MM.1S (cell line): ENCODE measurements at regions not wholly inside any gene's neighbourhood (a gene's known extent, or its start where the extent isn't known, plus 50 kb on each side); places are given as distances from the start of the nearest gene placed in this dataset.

ENCODE experiments used
- DNase-seq: peaks from one replicate; pipeline ENCODE4 v3.0.0-alpha.2; 2015
- H2AFZ ChIP-seq: fragments of 300-600 bp; sonication (generic); 2 replicates; pipeline ENCODE4 v1.6.0; 2016; ENCODE audit warnings: antibody characterized with exemption, low read length
- H3F3A ChIP-seq: fragments of 300-600 bp; sonication (generic); 2 replicates; pipeline ENCODE4 v1.6.1; 2016; ENCODE audit warnings: mild to moderate bottlenecking, antibody characterized with exemption, low read length, moderate library complexity, mixed read lengths; ENCODE audit not compliant: insufficient read depth
- H3K27ac ChIP-seq: fragments of 300-600 bp; sonication (generic); 2 replicates; pipeline ENCODE4 v1.5.1; 2016; ENCODE audit warnings: mild to moderate bottlenecking, low read length
- H3K27me3 ChIP-seq: fragments of 300-600 bp; sonication (generic); replicated peaks from 2 replicates; pipeline ENCODE4 v1.6.0; 2016; ENCODE audit warnings: low read length; ENCODE audit not compliant: insufficient read depth
- H3K36me3 ChIP-seq: fragments of 300-600 bp; sonication (generic); replicated peaks from 2 replicates; pipeline ENCODE4 v1.6.1; 2016; ENCODE audit warnings: mild to moderate bottlenecking, low read length, mixed read lengths; ENCODE audit not compliant: insufficient read depth
- H3K4me1 ChIP-seq: fragments of 300-600 bp; sonication (generic); 2 replicates; pipeline ENCODE4 v1.6.1; 2016; ENCODE audit warnings: low read length, mixed read lengths
- H3K4me2 ChIP-seq: fragments of 300-600 bp; sonication (generic); 2 replicates; pipeline ENCODE4 v1.6.0; 2016; ENCODE audit warnings: low read depth, low read length
- H3K4me3 ChIP-seq: fragments of 300-600 bp; sonication (generic); 2 replicates; pipeline ENCODE4 v1.5.1; 2016; ENCODE audit warnings: low read length, mixed read lengths
- H3K79me2 ChIP-seq: fragments of 300-600 bp; sonication (generic); 2 replicates; pipeline ENCODE4 v1.6.1; 2016; ENCODE audit warnings: mixed run types, low read length, mixed read lengths
- H3K9ac ChIP-seq: fragments of 300-600 bp; sonication (generic); 2 replicates; pipeline ENCODE4 v1.6.1; 2016; ENCODE audit warnings: low read length, mixed read lengths
- H3K9me2 ChIP-seq: fragments of 300-600 bp; sonication (generic); replicated peaks from 2 replicates; pipeline ENCODE4 v1.6.1; 2016; ENCODE audit warnings: mild to moderate bottlenecking, low read length, mixed read lengths; ENCODE audit not compliant: insufficient read depth
- H3K9me3 ChIP-seq: fragments of 300-600 bp; sonication (generic); replicated peaks from 2 replicates; pipeline ENCODE4 v1.6.1; 2016; ENCODE audit warnings: mild to moderate bottlenecking, low read length, mixed read lengths; ENCODE audit not compliant: insufficient read depth
- H4K20me1 ChIP-seq: fragments of 300-600 bp; sonication (generic); 2 replicates; pipeline ENCODE4 v1.6.1; 2016; ENCODE audit warnings: mild to moderate bottlenecking, low read length, moderate library complexity, mixed read lengths; ENCODE audit not compliant: insufficient read depth
- EZH2 ChIP-seq: fragments of 300-600 bp; sonication (generic); optimal IDR thresholded peaks from 2 replicates; pipeline ENCODE3; 2017; ENCODE audit warnings: low read depth, mild to moderate bottlenecking, antibody characterized with exemption, low read length, mixed read lengths
- EZH2phosphoT487 ChIP-seq: fragments of 300-600 bp; sonication (generic); IDR thresholded peaks from 2 replicates; pipeline ENCODE4 v1.6.1; 2018; ENCODE audit warnings: antibody characterized with exemption, low read length
- TF ChIP-seq, protein P1 (sequence below): fragments of 300-600 bp; sonication (generic); IDR thresholded peaks from 2 replicates; pipeline ENCODE4 v1.5.1; 2016; ENCODE audit warnings: antibody characterized with exemption, low read length, mixed read lengths

DNA sequence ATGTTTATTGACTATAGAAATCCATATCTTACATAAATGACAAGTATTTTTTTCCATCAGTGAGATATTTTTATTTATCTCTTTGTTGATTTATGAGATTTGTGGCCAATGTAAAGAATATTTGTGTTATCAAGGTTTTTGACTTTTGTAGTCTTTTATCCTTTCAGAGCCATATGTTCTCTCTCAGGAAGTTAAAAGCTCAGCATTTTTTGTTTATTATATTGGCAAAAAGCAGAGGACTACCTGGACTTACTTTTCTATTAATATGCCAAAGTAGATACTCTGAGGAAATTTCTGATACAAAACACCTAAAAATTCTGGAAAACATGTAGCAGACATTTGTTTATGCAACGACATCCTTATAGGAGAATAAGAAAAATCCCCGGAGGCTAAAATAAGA, 490.3 kb downstream of the SLC6A15 start:
- no peaks in the 10 kb centered on the region for H3K27me3 ChIP-seq
- H3K79me2 ChIP-seq, result no peaks in the 10 kb centered on the region
- H3K4me2 ChIP-seq, result no peak overlapping the region
- DNase-seq, result no peak
- H3K9me3 ChIP-seq, result no peaks in the 10 kb centered on the region
- H2AFZ ChIP-seq, result no peak overlapping the region
- no peaks in the 10 kb centered on the region for H3K9me2 ChIP-seq
- TF ChIP-seq EZH2 (no peak), EZH2phosphoT487 (no peak)
- TF ChIP-seq, protein P1, sequence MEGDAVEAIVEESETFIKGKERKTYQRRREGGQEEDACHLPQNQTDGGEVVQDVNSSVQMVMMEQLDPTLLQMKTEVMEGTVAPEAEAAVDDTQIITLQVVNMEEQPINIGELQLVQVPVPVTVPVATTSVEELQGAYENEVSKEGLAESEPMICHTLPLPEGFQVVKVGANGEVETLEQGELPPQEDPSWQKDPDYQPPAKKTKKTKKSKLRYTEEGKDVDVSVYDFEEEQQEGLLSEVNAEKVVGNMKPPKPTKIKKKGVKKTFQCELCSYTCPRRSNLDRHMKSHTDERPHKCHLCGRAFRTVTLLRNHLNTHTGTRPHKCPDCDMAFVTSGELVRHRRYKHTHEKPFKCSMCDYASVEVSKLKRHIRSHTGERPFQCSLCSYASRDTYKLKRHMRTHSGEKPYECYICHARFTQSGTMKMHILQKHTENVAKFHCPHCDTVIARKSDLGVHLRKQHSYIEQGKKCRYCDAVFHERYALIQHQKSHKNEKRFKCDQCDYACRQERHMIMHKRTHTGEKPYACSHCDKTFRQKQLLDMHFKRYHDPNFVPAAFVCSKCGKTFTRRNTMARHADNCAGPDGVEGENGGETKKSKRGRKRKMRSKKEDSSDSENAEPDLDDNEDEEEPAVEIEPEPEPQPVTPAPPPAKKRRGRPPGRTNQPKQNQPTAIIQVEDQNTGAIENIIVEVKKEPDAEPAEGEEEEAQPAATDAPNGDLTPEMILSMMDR, result no peak
- H4K20me1 ChIP-seq, result no peaks in the 10 kb centered on the region
- H3F3A ChIP-seq, result no peaks in the 10 kb centered on the region
- no peaks in the 10 kb centered on the region for H3K36me3 ChIP-seq
- H3K9ac ChIP-seq, result no peak overlapping the region
- no peak overlapping the region for H3K4me3 ChIP-seq
- H3K27ac ChIP-seq, result no peak overlapping the region
- H3K4me1 ChIP-seq, result no peaks in the 10 kb centered on the region

DNA sequence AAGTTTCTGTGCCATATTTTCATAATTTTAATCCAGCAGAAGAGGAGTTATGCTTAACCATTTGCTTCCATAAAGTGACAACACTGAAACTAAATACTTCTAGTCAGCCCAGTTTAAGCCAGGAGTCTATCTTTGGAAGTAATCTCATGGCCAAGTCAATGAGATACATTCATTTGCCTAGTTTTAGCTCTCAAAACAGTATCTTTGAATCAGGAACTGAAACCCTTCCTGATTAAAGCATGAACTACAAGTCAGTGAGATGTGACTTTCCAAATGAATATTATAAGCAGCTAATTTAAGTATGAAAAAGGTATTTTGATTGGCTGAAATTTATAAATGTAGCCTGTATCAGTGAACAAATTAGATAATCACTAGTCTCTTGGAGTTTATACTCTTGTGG, 491.5 kb downstream of the SLC6A15 start:
- Histone ChIP-seq H2AFZ (no peak overlapping the region), H3K79me2 (no peaks in the 10 kb centered on the region), H3K9me2 (no peaks in the 10 kb centered on the region), H3K27ac (no peak overlapping the region), H4K20me1 (no peaks in the 10 kb centered on the region), H3K27me3 (no peaks in the 10 kb centered on the region), H3K9me3 (no peaks in the 10 kb centered on the region), H3K9ac (no peak overlapping the region), H3K36me3 (no peaks in the 10 kb centered on the region), H3K4me1 (no peaks in the 10 kb centered on the region), H3K4me2 (no peak overlapping the region), H3F3A (no peaks in the 10 kb centered on the region), H3K4me3 (no peak overlapping the region)
- no peak for DNase-seq
- TF ChIP-seq EZH2phosphoT487 (no peak), EZH2 (no peak)
- TF ChIP-seq, protein P1, result no peak

DNA sequence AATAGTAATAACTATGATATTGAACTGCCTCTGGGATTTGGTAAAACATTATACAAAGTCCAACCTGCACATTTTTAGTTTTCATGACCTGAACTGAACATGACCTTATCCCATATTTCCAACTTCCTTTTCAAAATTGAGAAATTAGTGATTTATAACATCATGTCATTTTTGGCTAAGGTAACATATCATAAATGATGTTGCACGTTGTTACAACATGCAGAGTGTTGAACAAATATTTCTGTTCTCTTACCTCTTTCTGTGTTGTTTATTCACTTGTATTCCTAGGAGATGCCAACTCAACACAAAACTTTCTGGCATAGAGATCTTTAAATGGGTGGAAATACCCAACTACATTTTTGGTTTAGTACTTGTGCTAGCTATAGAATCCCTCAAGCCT, 496.0 kb downstream of the SLC6A15 start:
- no peak for TF ChIP-seq EZH2phosphoT487
- TF ChIP-seq, protein P1, result no peak
- no peak for TF ChIP-seq EZH2
- H3K27ac ChIP-seq, result no peak overlapping the region
- no peak overlapping the region for H3K4me2 ChIP-seq
- H3K27me3 ChIP-seq, result no peaks in the 10 kb centered on the region
- no peaks in the 10 kb centered on the region for H4K20me1 ChIP-seq
- H3K9me3 ChIP-seq, result no peaks in the 10 kb centered on the region
- H3K36me3 ChIP-seq, result no peaks in the 10 kb centered on the region
- H3K9me2 ChIP-seq, result no peaks in the 10 kb centered on the region
- no peak overlapping the region for H3K4me3 ChIP-seq
- H3K79me2 ChIP-seq, result no peaks in the 10 kb centered on the region
- no peaks in the 10 kb centered on the region for H3K4me1 ChIP-seq
- no peak for DNase-seq
- no peak overlapping the region for H3K9ac ChIP-seq
- H3F3A ChIP-seq, result no peaks in the 10 kb centered on the region
- no peak overlapping the region for H2AFZ ChIP-seq

DNA sequence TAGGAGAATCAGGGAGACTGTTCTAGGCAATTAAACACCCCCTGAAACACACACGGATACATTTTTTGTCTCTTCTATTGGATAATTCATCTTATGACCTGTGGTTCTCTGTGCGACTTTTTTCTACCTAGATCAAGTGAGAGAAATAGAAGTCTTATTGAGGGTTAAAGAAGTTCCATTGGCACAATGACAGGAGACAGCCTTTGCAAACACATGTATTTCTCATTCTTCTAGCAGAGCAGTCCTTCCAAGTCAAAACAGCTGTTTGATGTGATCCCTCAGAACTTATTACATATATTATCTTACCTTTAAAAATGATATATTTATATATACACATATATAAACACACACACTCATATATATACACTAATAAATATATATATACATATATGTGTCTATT, 496.7 kb downstream of the SLC6A15 start:
- Histone ChIP-seq H3K79me2 (no peaks in the 10 kb centered on the region), H3K27ac (no peak overlapping the region), H2AFZ (no peak overlapping the region), H3K9me3 (no peaks in the 10 kb centered on the region), H3K36me3 (no peaks in the 10 kb centered on the region), H3K27me3 (no peaks in the 10 kb centered on the region), H3K4me3 (no peak overlapping the region), H3K9ac (no peak overlapping the region), H4K20me1 (no peaks in the 10 kb centered on the region), H3F3A (no peaks in the 10 kb centered on the region), H3K4me2 (no peak overlapping the region), H3K4me1 (no peaks in the 10 kb centered on the region), H3K9me2 (no peaks in the 10 kb centered on the region)
- no peak for DNase-seq
- TF ChIP-seq EZH2 (no peak), EZH2phosphoT487 (no peak)
- TF ChIP-seq, protein P1, result no peak
